Natural killer cell (primary cell): ENCODE measurements at regions not wholly inside any gene's neighbourhood (a gene's known extent, or its start where the extent isn't known, plus 50 kb on each side); places are given as distances from the start of the nearest gene placed in this dataset.
"Not testable (repeated sequence)": the region's sequence is repeated elsewhere in the genome, so short reads cannot be mapped to it uniquely, and the experiment has no call there.

Experiments
- ATAC-seq, 3 donors: fragments of 150-1000 bp in 2 of 3; fragments of 200-7000 bp in 1 of 3; cut with Tn5 transposase; 1 replicate in 1 of 3; 2 replicates in 2 of 3; pipeline ENCODE4 v1.10.0; 2021; ENCODE audit warnings: mild to moderate bottlenecking in 2 of 3, moderate library complexity in 2 of 3
- DNase-seq, 2 donors: peaks; one replicate each; pipeline versions ENCODE4 v3.0.0 to v3.0.0-alpha.2; 2013 to 2021; ENCODE audit warnings: mixed read lengths in 1 of 2
- H3K27ac ChIP-seq: one replicate; pipeline ENCODE4 v1.5.1; 2013; ENCODE audit warnings: mild to moderate bottlenecking, low read length
- H3K27me3 ChIP-seq: one replicate; pipeline ENCODE4 v1.6.1; 2013; ENCODE audit warnings: low read length; ENCODE audit not compliant: control insufficient read depth, insufficient read depth
- H3K36me3 ChIP-seq: one replicate; pipeline ENCODE4 v1.6.1; 2013; ENCODE audit warnings: low read length; ENCODE audit not compliant: control insufficient read depth, insufficient read depth
- H3K4me1 ChIP-seq: one replicate; pipeline ENCODE4 v1.6.1; 2013; ENCODE audit warnings: low read length; ENCODE audit not compliant: control insufficient read depth, insufficient read depth
- H3K4me3 ChIP-seq: one replicate; pipeline ENCODE4 v1.5.1; 2013; ENCODE audit warnings: low read length
- H3K9me3 ChIP-seq: one replicate; pipeline ENCODE4 v1.6.1; 2013; ENCODE audit warnings: low read length; ENCODE audit not compliant: control insufficient read depth, insufficient read depth
- H3K27ac Mint-ChIP-seq, 2 donors: one replicate each; pipeline ENCODE4 v1.8.0; 2022; ENCODE audit warnings: mild to moderate bottlenecking in 2 of 2, mixed read lengths in 2 of 2, moderate library complexity in 1 of 2
- H3K27me3 Mint-ChIP-seq, 2 donors: one replicate each; pipeline ENCODE4 v1.8.0; 2022; ENCODE audit warnings: low read depth in 2 of 2, mixed read lengths in 2 of 2
- H3K36me3 Mint-ChIP-seq: one replicate; pipeline ENCODE4 v1.8.0; 2022; ENCODE audit warnings: mixed read lengths
- H3K4me1 Mint-ChIP-seq, 2 donors: one replicate each; pipeline ENCODE4 v1.8.0; 2022; ENCODE audit warnings: mixed read lengths in 2 of 2
- H3K4me3 Mint-ChIP-seq: one replicate; pipeline ENCODE4 v1.8.0; 2022; ENCODE audit warnings: mild to moderate bottlenecking, moderate library complexity, mixed read lengths
- H3K9me3 Mint-ChIP-seq, 2 donors: one replicate each; pipeline ENCODE4 v1.8.0; 2022; ENCODE audit warnings: mixed read lengths in 2 of 2
- WGBS: methylation state at CpG from one replicate; pipeline ENCODE4 v1.1.7; 2013; ENCODE audit warnings: missing lambda C conversion rate; ENCODE audit not compliant: insufficient coverage; 5-methylcytosine and 5-hydroxymethylcytosine counted together
- intact Hi-C: fragments of 100-400 bp; cut with micrococcal nuclease; formaldehyde crosslinking; loops from one replicate; pipeline ENCODE4 v1.14.2; 2022
- TF ChIP-seq, protein P1 (sequence below): fragments of 200-600 bp; IDR thresholded peaks from one replicate; pipeline ENCODE4 v1.8.0; 2022; ENCODE audit warnings: antibody characterized with exemption

DNA sequence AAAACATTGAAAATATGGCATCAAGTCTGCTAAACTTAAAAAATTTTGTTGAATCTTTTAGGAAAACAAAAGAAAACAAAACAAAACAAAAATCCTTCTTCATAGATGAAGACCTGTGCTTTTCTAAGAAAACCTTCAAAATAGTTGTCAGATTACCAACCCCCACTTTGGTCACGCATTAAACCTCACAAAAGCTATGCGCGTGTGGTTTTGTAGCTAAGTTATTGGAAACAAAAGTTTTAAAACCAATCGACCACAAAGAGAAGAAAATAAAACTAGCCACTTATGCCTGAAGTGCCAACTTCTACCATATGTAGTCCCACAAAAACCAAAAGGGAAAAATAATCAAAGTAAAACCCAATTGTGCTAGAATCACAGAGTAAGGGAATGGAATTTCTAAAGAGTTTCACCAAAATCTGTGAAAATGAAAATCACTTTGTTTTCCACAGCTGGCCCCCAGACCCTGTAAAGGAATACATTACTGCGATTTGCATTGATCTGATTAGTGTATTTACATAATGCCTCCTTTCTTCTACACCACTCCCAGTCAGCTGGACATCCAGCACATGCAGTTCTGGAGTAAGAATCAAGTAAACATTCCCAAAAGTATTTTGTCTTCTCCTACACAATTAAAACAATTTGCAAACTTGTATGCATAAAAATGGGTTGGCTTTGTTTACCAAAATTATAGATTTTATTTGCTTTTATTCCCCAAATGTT lies 330.1 kb upstream of the DKK2 start:
- intact Hi-C loops: no loop called here
- H3K4me3 ChIP-seq: no peak overlapping the region

DNA sequence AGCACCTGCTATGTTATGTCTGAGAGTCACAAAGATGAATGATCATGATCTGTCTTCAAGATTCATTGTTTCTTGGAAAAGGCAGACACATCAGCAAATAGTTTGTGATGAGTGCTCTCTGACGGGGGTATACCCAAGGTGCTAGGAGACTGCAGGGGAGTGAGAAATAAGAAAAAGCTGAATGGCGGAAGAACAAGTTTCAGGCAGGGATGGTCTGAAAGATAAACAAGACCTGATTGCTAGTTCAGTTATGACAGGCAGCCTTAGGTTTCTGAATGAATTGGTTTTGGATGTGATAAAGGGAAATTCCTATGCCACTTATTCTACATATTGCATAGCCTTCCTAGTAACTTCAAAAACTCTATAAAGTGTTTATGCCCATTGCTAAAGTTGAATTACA lies 327.0 kb upstream of the DKK2 start:
- H3K4me1 ChIP-seq: no peaks in the 10 kb centered on the region
- H3K27me3 Mint-ChIP-seq: no peaks in the 10 kb centered on the region
- peaks cover 9 to 15% of the 10 kb centered on the region in 2 donors for H3K9me3 Mint-ChIP-seq
- intact Hi-C loops: no loop called here
- no peak overlapping the region for H3K27ac Mint-ChIP-seq
- H3K36me3 Mint-ChIP-seq: no peaks in the 10 kb centered on the region
- H3K27ac ChIP-seq: no peak overlapping the region
- H3K4me1 Mint-ChIP-seq: no peaks in the 10 kb centered on the region
- no peaks in the 10 kb centered on the region for H3K9me3 ChIP-seq
- no peak overlapping the region for H3K4me3 ChIP-seq
- TF ChIP-seq, protein P1, sequence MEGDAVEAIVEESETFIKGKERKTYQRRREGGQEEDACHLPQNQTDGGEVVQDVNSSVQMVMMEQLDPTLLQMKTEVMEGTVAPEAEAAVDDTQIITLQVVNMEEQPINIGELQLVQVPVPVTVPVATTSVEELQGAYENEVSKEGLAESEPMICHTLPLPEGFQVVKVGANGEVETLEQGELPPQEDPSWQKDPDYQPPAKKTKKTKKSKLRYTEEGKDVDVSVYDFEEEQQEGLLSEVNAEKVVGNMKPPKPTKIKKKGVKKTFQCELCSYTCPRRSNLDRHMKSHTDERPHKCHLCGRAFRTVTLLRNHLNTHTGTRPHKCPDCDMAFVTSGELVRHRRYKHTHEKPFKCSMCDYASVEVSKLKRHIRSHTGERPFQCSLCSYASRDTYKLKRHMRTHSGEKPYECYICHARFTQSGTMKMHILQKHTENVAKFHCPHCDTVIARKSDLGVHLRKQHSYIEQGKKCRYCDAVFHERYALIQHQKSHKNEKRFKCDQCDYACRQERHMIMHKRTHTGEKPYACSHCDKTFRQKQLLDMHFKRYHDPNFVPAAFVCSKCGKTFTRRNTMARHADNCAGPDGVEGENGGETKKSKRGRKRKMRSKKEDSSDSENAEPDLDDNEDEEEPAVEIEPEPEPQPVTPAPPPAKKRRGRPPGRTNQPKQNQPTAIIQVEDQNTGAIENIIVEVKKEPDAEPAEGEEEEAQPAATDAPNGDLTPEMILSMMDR: no peak
- ATAC-seq (no peak), DNase-seq (no peak)
- 48% methylated on average over 2 of the region's 2 CpGs for WGBS
- no peak overlapping the region for H3K4me3 Mint-ChIP-seq
- no peaks in the 10 kb centered on the region for H3K27me3 ChIP-seq
- H3K36me3 ChIP-seq: no peaks in the 10 kb centered on the region

More for the DNA sequence above, 330.1 kb upstream of the DKK2 start:
- no peaks in the 10 kb centered on the region for H3K36me3 ChIP-seq
- no peak overlapping the region for H3K27ac ChIP-seq
- no peaks in the 10 kb centered on the region for H3K9me3 ChIP-seq
- H3K27me3 Mint-ChIP-seq: no peaks in the 10 kb centered on the region
- H3K9me3 Mint-ChIP-seq: peaks cover 12 to 16% of the 10 kb centered on the region in 2 donors
- ATAC-seq: no peak
- H3K27me3 ChIP-seq: no peaks in the 10 kb centered on the region
- WGBS: no CpG with 5 or more reads among the region's 5 CpGs
- H3K4me3 Mint-ChIP-seq: no peak overlapping the region
- H3K4me1 Mint-ChIP-seq: no peaks in the 10 kb centered on the region
- H3K4me1 ChIP-seq: no peaks in the 10 kb centered on the region
- no peaks in the 10 kb centered on the region for H3K36me3 Mint-ChIP-seq
- H3K27ac Mint-ChIP-seq: no peak overlapping the region
- no peak for DNase-seq
- TF ChIP-seq, protein P1: no peak

DNA sequence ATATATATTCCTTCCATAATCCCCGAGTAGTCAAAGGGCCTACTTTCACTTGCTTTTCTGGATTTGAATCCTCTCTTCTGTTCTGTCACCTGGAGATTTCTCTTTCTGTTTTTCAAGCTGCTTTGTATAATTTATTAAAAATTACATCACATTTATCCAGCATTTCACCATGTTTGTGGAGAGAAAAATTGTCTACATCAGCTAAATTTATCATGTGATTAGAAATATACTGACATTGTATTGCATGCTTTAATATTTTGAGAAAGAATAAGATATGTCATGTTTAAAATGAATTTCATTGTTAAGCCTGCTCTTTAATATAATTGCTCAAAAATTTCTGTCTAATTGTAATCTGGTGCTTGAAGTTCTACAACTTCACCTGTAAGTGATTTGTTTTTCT lies 323.1 kb upstream of the DKK2 start:
- no peaks in the 10 kb centered on the region for H3K4me1 ChIP-seq
- H3K9me3 ChIP-seq: no peaks in the 10 kb centered on the region
- H3K36me3 ChIP-seq: no peaks in the 10 kb centered on the region
- Mint-ChIP-seq H3K36me3 (no peaks in the 10 kb centered on the region), H3K4me3 (no peak overlapping the region), H3K4me1 (no peaks in the 10 kb centered on the region), H3K27me3 (no peaks in the 10 kb centered on the region), H3K27ac (no peak overlapping the region), H3K9me3 (peaks cover 5 to 9% of the 10 kb centered on the region in 2 donors)
- no peaks in the 10 kb centered on the region for H3K27me3 ChIP-seq
- no peak for ATAC-seq
- WGBS: 100% methylated on average over 1 of the region's 1 CpG
- intact Hi-C loops: no loop called here
- no peak for DNase-seq
- no peak overlapping the region for H3K4me3 ChIP-seq
- TF ChIP-seq, protein P1: no peak
- H3K27ac ChIP-seq: no peak overlapping the region

DNA sequence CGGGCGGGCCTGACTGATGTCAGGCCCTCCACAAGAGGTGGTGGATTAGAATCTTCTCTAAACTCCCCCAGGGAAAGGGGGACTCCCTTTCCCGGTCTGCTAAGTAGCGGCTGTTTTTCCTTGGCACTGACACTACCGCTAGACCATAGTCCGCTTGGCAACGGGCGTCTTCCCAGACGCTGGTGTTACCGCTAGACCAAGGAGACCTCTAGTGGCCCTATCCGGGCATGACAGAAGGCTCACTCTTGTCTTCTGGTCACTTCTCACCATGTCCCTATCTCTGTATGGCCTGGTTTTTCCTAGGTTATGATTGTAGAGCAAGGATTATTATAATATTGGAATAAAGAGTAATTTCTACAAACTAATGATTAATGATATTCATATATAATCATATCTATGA lies 318.2 kb upstream of the DKK2 start:
- H3K9me3 ChIP-seq, DNase-seq, H3K27me3 Mint-ChIP-seq, H3K36me3 Mint-ChIP-seq, H3K4me3 Mint-ChIP-seq, intact Hi-C loops, H3K9me3 Mint-ChIP-seq, H3K4me3 ChIP-seq, H3K27me3 ChIP-seq, H3K4me1 Mint-ChIP-seq, H3K27ac Mint-ChIP-seq, H3K27ac ChIP-seq, ATAC-seq, H3K36me3 ChIP-seq, H3K4me1 ChIP-seq: not testable (repeated sequence)
- 79% methylated on average over 11 of the region's 11 CpGs for WGBS
